GM21576 (cell line): ENCODE measurements at regions not wholly inside any gene's neighbourhood (a gene's known extent, or its start where the extent isn't known, plus 50 kb on each side); places are given as distances from the start of the nearest gene placed in this dataset.
A peak's percentile ranks its signal among the peaks of the same experiment; 100 is the strongest.

Source experiments
- ATAC-seq: cut with Tn5 transposase; IDR thresholded peaks from one replicate; pipeline ENCODE4 v1.9.1; 2021; ENCODE audit warnings: mild to moderate bottlenecking, moderate library complexity; ENCODE audit not compliant: unreplicated experiment

DNA sequence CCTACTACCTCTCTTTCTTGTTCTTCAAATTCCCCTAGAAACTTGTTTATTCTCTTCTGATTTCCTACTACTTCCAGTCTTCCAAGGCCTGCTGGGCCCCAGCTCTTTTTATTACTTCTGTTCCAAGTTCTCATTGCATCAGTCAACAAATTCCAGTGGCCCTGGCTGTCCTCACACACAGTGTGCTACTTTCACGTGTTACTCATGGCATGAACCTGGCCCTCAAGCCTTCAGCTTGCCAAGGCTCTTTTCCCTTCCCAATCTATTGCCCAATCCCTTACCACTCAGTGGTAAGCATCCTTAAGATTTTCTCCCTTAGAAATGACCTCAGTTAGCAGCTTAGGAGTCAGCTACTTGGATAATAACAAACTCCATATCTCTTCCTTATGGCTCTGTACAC is 613.5 kb downstream of the LMO4 start:
- no peak for ATAC-seq

GRCh38 chr1:87949711-87950110 is 621.0 kb downstream of the LMO4 start:
- no peak for ATAC-seq

GRCh38 chr1:87950369-87950768 is 621.7 kb downstream of the LMO4 start:
- no peak for ATAC-seq

GRCh38 chr1:87951409-87951808 is 622.7 kb downstream of the LMO4 start:
- no peak for ATAC-seq

GRCh38 chr1:87951852-87952251 is 623.2 kb downstream of the LMO4 start:
- ATAC-seq = no peak

GRCh38 chr1:87953121-87953520 is 624.4 kb downstream of the LMO4 start:
- ATAC-seq = no peak

DNA sequence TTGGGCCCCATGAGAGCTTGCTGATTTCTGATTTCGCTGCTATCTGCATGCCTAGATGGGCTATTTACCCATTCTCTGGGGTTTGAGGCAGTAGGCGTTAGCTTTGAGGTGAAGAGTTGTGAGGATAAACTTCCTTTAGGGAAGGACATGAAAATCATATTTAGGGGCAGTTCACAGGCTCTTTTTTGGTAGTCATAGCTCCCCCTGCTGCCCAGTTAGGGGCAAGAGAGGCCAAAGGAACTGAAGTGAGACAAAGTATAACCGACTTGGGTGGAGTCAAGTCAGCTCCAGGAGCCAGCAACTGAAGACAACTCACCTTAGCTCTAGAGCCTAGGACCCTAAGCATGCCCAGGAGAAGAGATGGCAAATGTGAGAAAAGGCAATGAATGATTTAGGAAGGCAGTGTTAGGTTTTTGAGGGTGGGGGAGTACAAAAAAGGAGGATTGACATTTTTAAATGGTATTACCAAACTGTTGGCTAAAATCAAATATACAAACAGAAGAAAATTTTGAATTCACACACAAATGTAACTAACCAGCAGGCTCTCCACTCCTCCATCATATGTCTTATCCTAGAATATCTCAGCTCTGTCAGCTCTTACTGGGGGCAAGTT is 625.2 kb downstream of the LMO4 start:
- ATAC-seq = peak; percentile 90

DNA sequence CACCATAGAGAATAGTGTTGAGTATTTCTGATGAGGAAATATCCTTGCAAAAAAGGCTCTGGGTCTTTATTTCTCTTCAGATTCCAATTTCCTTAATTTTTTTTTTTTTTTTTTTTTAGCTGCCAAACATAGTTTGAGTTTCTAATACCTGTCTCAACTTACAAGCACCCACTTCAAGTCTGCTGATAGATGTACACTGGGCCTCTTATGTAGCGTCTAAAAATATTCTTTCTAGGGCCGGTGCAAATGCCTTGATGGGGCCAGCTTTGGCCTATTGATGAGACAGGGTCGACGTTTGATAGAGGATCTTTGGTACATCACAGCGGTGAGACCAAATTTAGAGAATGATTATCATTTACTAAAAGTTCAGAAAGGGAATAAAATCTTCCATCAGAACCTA is 626.4 kb downstream of the LMO4 start:
- no peak for ATAC-seq

DNA sequence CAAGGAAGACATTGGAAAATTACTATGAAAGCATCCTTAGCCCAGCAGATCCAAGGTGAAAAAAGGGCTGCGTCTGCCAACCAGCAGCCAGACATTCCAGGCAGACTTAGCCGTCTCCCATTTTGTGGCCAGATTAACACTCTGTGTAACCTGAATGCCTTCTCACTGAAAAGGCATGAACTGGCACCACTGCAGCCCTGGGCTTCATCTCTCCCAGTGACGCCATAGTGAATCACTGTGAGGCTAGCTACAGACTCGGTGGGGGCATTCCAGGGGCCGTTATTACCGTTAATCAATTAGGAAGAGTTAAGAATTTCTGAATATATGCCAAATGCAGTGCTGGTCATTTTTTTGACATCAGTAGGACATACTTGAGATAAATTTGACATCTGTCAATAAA is 627.4 kb downstream of the LMO4 start:
- no peak for ATAC-seq

DNA sequence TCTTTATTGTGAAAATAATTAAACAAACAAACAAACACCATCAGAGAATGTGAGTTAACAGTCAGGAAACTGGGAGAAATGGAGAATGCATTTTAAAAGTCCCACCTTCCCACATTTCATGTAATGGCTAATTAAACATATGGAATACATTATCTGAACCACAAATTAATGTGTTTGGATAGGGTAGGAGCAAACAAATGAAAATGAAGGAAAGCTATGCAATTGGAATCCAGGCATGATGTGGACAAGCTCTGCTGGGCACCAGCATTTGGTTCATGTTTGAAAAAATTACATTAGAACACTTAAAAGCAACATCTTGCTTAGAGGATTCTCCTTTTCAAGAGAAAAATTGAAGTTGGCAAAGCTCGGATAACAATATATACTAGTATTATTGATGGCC is 628.1 kb downstream of the LMO4 start:
- ATAC-seq = no peak

- no peak for ATAC-seq
Measured at GRCh38 chr1:87957331-87957730, 628.7 kb downstream of the LMO4 start.

DNA sequence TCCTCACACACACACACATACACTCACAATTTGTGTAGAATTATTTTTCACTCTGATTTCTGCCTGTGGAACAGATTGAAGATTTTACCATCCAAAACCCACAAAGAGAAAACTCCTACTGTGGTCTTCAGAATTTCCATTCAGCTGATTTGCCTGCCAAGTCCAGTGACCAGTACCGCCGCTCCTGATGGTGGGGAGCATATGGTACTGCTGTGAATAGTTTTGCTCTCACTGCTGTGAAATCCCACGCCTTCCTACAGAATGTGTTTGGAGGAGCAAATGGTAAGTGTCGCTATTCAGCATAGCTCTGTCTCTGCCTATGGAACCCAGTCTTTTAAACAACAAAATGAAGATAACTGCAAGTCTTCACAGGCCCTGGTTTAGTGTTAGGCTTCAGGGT is 629.5 kb downstream of the LMO4 start:
- ATAC-seq = no peak

GRCh38 chr1:87958716-87959115 is 630.0 kb downstream of the LMO4 start:
- ATAC-seq = no peak

DNA sequence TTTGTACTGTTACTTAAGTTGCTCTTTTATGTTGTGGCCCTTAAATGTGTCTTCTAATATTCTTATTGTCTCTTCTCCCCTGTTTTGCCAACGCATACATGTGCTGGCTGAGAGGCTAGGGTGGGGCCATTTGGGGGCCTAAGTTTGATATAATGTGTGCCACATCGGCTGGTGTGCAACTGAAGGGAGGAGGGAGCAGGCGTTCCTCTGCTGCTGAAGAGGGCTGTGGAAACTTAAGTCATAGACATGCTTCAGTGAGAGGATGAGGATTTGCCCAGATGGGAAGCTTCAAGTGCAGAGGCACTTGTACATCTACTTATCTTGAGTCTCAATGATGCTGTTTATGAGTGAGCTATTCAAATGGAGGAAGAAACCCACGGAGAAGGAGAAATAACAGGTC is 630.6 kb downstream of the LMO4 start:
- ATAC-seq = no peak

DNA sequence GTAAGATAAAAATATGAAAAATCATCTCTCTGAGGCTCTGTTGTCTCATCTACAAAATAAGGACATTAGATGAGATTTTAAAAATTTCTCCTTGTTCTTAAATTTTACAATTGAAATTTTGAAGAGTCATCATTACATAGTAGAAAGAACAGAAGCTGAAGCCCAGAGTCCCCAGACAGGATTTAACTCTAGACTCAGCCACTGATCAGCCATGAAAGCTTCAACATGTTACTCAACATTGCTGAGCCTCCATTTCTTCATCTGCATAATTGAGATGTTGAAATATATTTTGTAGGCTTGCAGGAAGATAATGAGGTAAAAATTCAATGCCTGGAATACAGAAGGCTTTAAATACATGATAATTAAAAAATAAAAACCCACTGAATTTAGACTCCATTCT is 633.3 kb downstream of the LMO4 start:
- ATAC-seq = no peak

GRCh38 chr1:87963556-87963955 is 634.9 kb downstream of the LMO4 start:
- ATAC-seq = no peak

DNA sequence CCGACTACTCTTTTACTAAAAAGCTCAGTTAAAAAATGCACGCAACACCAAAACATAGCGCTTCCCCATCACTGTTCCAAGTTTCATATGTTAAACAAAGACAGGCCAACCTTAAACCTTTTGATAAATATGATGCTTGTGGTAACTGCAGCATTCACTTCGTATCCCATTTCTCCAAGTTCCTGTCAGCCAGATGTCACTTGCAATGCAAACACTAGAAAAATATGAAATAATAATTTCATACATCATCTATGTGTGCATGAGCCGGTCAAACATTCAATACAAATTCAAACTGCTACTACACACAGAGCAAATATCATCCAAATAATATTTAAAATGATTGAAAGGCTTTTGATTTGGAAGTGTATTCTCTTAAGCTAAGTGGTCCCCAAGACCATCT is 636.5 kb downstream of the LMO4 start:
- ATAC-seq = no peak

DNA sequence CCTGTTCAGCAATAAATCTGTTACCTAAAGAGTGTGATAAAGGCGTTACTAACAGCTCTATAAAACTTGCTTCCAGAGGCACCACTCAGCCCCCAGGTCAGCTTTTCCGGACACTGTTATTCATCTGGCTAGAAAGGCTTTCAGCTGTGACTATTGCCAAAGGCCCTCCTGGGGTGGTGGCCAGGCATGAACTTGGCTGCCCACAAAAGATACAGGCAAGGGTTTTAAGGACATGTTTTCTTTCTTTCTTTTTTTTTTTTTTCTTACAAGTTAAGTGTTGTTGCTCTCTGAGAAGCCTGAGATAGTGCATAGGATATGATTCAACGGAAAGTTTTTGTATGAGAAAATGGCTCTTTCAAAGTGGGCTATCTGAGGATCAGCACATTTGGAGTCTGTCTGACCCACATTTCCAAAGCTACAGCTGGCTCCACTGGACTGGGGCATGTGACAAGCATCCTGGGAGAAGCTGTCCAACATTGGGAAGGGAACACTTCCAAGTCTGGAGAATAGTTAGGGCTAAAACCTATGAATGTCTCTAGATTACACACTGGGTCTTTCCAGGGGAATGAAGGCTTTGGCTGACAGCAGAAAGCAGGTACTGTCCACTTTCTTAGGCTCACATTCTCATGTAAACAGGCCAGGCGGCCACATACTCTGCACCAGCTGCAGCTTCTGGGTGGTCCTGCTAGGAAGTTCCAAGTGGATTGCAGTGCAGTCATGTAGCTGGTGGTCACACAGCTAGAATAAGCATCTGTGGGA is 639.7 kb downstream of the LMO4 start:
- no peak for ATAC-seq

DNA sequence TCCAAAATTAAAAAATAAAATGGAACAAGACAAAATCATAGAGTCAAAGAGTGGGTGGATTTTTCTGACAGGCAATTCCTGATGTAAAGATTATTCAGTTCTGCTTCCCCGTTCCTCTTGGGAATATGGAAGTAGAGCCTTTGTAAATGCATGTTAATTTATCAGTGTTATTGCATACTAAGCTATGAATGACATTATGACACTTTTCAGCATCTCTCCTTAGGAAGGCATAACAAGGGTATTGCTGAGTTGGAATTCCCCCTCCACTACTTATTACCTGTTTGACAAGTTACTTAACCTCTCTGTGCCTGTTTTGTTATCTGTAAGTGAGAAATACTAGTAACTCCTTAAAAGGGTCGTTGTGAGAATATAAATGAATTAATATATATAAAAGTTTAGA is 640.4 kb downstream of the LMO4 start:
- no peak for ATAC-seq

DNA sequence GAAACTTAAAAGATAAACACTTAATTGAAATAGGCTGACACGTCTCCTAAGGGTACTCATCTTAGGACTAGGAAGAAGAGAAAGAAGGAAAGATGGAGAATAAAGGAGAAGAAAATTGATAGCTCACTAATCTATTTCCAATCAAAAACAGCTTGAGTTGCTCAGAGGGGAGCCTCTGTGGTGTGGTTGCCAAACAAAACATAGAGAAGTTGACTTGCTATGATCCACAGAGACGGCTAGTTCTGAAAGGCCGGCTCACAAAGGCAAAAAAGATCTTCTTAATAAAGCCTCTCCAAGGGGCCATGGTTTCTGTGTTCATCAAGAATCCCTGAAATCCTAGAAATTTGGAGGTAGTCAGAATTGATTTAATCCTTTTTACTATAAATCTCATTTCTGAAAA is 644.1 kb downstream of the LMO4 start:
- ATAC-seq = no peak

GRCh38 chr1:87973896-87974295 is 645.2 kb downstream of the LMO4 start:
- ATAC-seq = no peak

- no peak for ATAC-seq
Measured at GRCh38 chr1:87976316-87976715, 647.6 kb downstream of the LMO4 start.

DNA sequence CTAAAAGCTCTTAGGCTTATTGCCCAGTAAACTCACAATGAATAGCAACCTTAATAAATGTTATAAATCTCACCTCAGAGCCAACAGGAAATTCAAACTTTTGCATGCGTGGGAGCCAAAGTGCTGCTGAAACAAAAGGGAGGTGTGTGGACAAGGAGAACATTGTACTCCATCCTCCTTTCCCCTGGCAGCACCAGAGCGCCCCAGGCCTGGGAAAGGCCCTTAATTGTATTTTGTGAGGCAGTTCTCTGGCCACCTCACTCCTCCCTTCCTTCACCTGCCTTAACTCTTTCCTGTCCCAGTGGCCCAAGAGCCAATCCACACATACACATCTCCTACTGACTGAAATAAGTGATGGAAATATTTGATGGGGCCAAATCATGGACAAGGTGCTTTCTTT is 648.5 kb downstream of the LMO4 start:
- ATAC-seq = no peak
